Mammary epithelial cell (primary cell): ENCODE measurements at regions not wholly inside any gene's neighbourhood (a gene's known extent, or its start where the extent isn't known, plus 50 kb on each side); places are given as distances from the start of the nearest gene placed in this dataset.

Source experiments
- EZH2 ChIP-seq: IDR thresholded peaks from 2 replicates; pipeline ENCODE4 v1.6.1; 2012; ENCODE audit warnings: low read length, inconsistent platforms, borderline replicate concordance
- TF ChIP-seq, protein P1 (sequence below), 2 donors: IDR thresholded peaks in 1 of 2; conservative IDR thresholded peaks in 1 of 2; 2 replicates each; pipeline ENCODE4 v1.5.1; 2011 to 2012; ENCODE audit warnings: inconsistent platforms in 2 of 2, low read length in 2 of 2, mild to moderate bottlenecking in 2 of 2, control low read depth in 1 of 2, low read depth in 1 of 2; ENCODE audit not compliant: insufficient read depth in 1 of 2; ENCODE audit errors: extremely low read depth in 1 of 2

DNA sequence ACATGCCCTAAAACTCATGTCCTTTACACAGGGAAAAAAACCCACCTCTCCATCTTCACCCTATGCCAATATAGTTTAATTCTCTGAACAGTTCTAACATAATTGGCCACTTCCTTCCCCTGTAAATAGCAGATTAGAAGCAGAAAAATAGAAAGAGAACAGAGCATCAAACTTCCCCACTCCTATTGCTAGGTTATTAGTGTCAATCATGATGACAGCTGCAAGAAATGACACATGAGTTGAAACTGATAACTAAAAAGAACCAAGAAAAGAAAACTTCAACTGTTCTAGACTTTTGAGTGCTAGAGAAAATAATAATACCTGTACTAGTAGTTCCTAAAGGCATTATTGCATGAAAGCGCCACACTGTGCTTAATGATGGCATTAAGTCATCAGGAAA, 284.5 kb upstream of the TRPC5 start:
- TF ChIP-seq, protein P1, sequence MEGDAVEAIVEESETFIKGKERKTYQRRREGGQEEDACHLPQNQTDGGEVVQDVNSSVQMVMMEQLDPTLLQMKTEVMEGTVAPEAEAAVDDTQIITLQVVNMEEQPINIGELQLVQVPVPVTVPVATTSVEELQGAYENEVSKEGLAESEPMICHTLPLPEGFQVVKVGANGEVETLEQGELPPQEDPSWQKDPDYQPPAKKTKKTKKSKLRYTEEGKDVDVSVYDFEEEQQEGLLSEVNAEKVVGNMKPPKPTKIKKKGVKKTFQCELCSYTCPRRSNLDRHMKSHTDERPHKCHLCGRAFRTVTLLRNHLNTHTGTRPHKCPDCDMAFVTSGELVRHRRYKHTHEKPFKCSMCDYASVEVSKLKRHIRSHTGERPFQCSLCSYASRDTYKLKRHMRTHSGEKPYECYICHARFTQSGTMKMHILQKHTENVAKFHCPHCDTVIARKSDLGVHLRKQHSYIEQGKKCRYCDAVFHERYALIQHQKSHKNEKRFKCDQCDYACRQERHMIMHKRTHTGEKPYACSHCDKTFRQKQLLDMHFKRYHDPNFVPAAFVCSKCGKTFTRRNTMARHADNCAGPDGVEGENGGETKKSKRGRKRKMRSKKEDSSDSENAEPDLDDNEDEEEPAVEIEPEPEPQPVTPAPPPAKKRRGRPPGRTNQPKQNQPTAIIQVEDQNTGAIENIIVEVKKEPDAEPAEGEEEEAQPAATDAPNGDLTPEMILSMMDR (conservative IDR thresholded peaks at IDR 0.05 in 1 of 2, IDR thresholded peaks at IDR 0.05 in 1 of 2; ENCODE audit: extremely low read depth in 1 of 2, insufficient read depth in 1 of 2, low read depth in 1 of 2, low read length in 2 of 2) = no peak
- no peak for TF ChIP-seq EZH2
